K562 (cell line): ENCODE measurements at regions not wholly inside any gene's neighbourhood (a gene's known extent, or its start where the extent isn't known, plus 50 kb on each side); places are given as distances from the start of the nearest gene placed in this dataset.

Experiments
- ATAC-seq: fragments of 200-7000 bp; cut with Tn5 transposase; 3 replicates; pipeline ENCODE4 v1.9.1; 2020; ENCODE audit warnings: moderate library complexity
- BruUV-seq: library from RNA; stranded (reverse); fragments of 400-500 nt; replicated peaks from 2 replicates; lab custom pipeline; 2021; lab: Mats Ljungman, UMichigan
- CTCF ChIA-PET: fragments of 300-600 bp; formaldehyde crosslinking; extraction: SDS; loops from one replicate; lab custom pipeline; 2021; ENCODE audit warnings: low intra/inter-chr PET ratio; lab: Yijun Ruan, JAX
- POLR2A ChIA-PET: fragments of 300-600, 350-650 bp; sonication (Branson Sonifier 250); formaldehyde crosslinking; extraction: SDS; loops from one replicate; lab custom pipeline; 2021; ENCODE audit warnings: antibody characterized with exemption, inconsistent platforms; lab: Yijun Ruan, JAX
- DNase-seq, 4 experiments: peaks; one replicate each; pipeline versions ENCODE4 v3.0.0 to v3.0.0-alpha.2; 2011 to 2018; ENCODE audit warnings: low spot score in 3 of 4, mixed read lengths in 3 of 4; ENCODE audit errors: extremely low read depth in 1 of 4
- FAIRE-seq: peaks from 2 replicates; lab custom pipeline; 2011; peaks lifted over from hg19 to GRCh38; lab: Jason Lieb, UNC
- H2AFZ ChIP-seq: 2 replicates; pipeline ENCODE4 v1.6.0; 2011; ENCODE audit warnings: low read depth, low read length, control low read depth, inconsistent platforms
- H3K27ac ChIP-seq: fragments of 200-600 bp; 3 replicates; pipeline ENCODE4 v1.8.0; 2011; ENCODE audit warnings: low read depth, mild to moderate bottlenecking, control low read depth, inconsistent platforms, low read length, moderate library complexity, mixed read lengths; ENCODE audit errors: extremely low read depth
- H3K27me3 ChIP-seq, 2 experiments: fragments of 300-600 bp in 1 of 2; 2 replicates in 1 of 2; 3 replicates in 1 of 2; pipeline versions ENCODE4 v1.6.0 to v1.8.0; 2011; ENCODE audit warnings: inconsistent platforms in 2 of 2, low read length in 2 of 2, mild to moderate bottlenecking in 1 of 2, mixed read lengths in 1 of 2, moderate library complexity in 1 of 2; ENCODE audit not compliant: control insufficient read depth in 2 of 2, insufficient read depth in 2 of 2
- H3K36me3 ChIP-seq: fragments of 300-600 bp; 3 replicates; pipeline ENCODE4 v1.8.0; 2011; ENCODE audit warnings: mild to moderate bottlenecking, low read length, inconsistent platforms; ENCODE audit not compliant: control insufficient read depth, insufficient read depth
- H3K4me1 ChIP-seq, 2 experiments: fragments of 200-600 bp in 1 of 2; replicated peaks in 1 of 2; 2 replicates in 1 of 2; 3 replicates in 1 of 2; pipeline versions ENCODE4 v1.5.1 to v1.8.0; 2011; ENCODE audit warnings: inconsistent platforms in 2 of 2, low read length in 2 of 2, mild to moderate bottlenecking in 1 of 2, mixed read lengths in 1 of 2, moderate library complexity in 1 of 2; ENCODE audit not compliant: control insufficient read depth in 2 of 2, insufficient read depth in 2 of 2
- H3K4me2 ChIP-seq: 2 replicates; pipeline ENCODE4 v1.6.1; 2011; ENCODE audit warnings: low read length, control low read depth, inconsistent platforms, mixed read lengths; ENCODE audit not compliant: insufficient read depth
- H3K4me3 ChIP-seq: fragments of 200-600 bp; sonication (generic), shearing (Covaris generic); 2 replicates; pipeline ENCODE4 v1.5.1; 2016; ENCODE audit warnings: control low read depth, inconsistent platforms
- H3K79me2 ChIP-seq: fragments of 200-600 bp; 3 replicates; pipeline ENCODE4 v1.8.0; 2011; ENCODE audit warnings: low read length, inconsistent platforms; ENCODE audit not compliant: control insufficient read depth, insufficient read depth
- H3K9ac ChIP-seq, 2 experiments: 2 replicates each; pipeline versions ENCODE4 v1.6.0 to v1.6.1; 2011; ENCODE audit warnings: low read depth in 2 of 2, low read length in 2 of 2, control low read depth in 1 of 2, inconsistent platforms in 1 of 2, mild to moderate bottlenecking in 1 of 2, mixed read lengths in 1 of 2; ENCODE audit not compliant: insufficient read depth in 1 of 2
- H3K9me1 ChIP-seq: one replicate; pipeline ENCODE4 v1.6.0; 2011; ENCODE audit warnings: inconsistent platforms, mild to moderate bottlenecking, low read length, moderate library complexity; ENCODE audit not compliant: control insufficient read depth, insufficient read depth
- H3K9me3 ChIP-seq: replicated peaks from 2 replicates; pipeline ENCODE4 v1.5.1; 2011; ENCODE audit warnings: low read depth, low read length, inconsistent platforms; ENCODE audit not compliant: control insufficient read depth, insufficient read depth
- H4K20me1 ChIP-seq: replicated peaks from 2 replicates; pipeline ENCODE4 v1.6.1; 2011; ENCODE audit warnings: low read length, inconsistent platforms, mixed read lengths; ENCODE audit not compliant: control insufficient read depth, insufficient read depth
- BRF2 ChIP-seq: IDR thresholded peaks from 3 replicates; pipeline ENCODE4 v1.6.1; 2011; ENCODE audit warnings: borderline replicate concordance, mild to moderate bottlenecking; ENCODE audit not compliant: insufficient read length, insufficient read depth
- CCAR2 ChIP-seq: fragments of 200-400 bp; formaldehyde crosslinking; IDR thresholded peaks from 2 replicates; pipeline ENCODE4 v1.6.1; 2017; ENCODE audit warnings: mild to moderate bottlenecking, low read depth, low read length
- ETS2 ChIP-seq: IDR thresholded peaks from 2 replicates; pipeline ENCODE4 v1.6.1; 2016; ENCODE audit warnings: borderline replicate concordance, missing genetic modification characterization, mild to moderate bottlenecking, moderate library complexity, missing compliant biosample characterization; ENCODE audit not compliant: poor library complexity, severe bottlenecking
- HDAC2 ChIP-seq: fragments of 450-650 bp; IDR thresholded peaks from 2 replicates; pipeline ENCODE4 v1.6.1; 2016; ENCODE audit warnings: mild to moderate bottlenecking
- MED1 ChIP-seq: sonication (generic); formaldehyde crosslinking; IDR thresholded peaks from 2 replicates; pipeline ENCODE4 v1.8.1; 2023; ENCODE audit warnings: missing genetic modification reagents, borderline replicate concordance
- MIER1 ChIP-seq: fragments of 450-650 bp; IDR thresholded peaks from 2 replicates; pipeline ENCODE4 v1.6.1; 2016; ENCODE audit warnings: antibody characterized with exemption, mild to moderate bottlenecking, low read depth
- MTA2 ChIP-seq: fragments of 450-650 bp; IDR thresholded peaks from 2 replicates; pipeline ENCODE4 v1.6.1; 2016; ENCODE audit warnings: low read depth
- NFIC ChIP-seq: fragments of 450-650 bp; IDR thresholded peaks from 2 replicates; pipeline ENCODE4 v1.6.1; 2017; ENCODE audit warnings: mild to moderate bottlenecking, inconsistent platforms
- NFIX ChIP-seq: fragments of 250-450 bp; sonication (Bioruptor Pico); IDR thresholded peaks from 2 replicates; pipeline ENCODE4 v1.4.0; 2020; ENCODE audit warnings: low read depth, mild to moderate bottlenecking, moderate library complexity
- POU5F1 ChIP-seq: fragments of 150-350 bp; IDR thresholded peaks from 2 replicates; pipeline ENCODE4 v1.6.1; 2014; ENCODE audit warnings: borderline replicate concordance, low read length, low read depth, mild to moderate bottlenecking; ENCODE audit not compliant: partially characterized antibody
- SMARCA5 ChIP-seq: fragments of 450-650 bp; IDR thresholded peaks from 2 replicates; pipeline ENCODE4 v1.6.1; 2016
- ZNF507 ChIP-seq: conservative IDR thresholded peaks from 2 replicates; pipeline ENCODE4 v1.6.1; 2017; ENCODE audit warnings: missing genetic modification characterization, missing compliant biosample characterization
- ZNF668 ChIP-seq: fragments of 250-450 bp; sonication (Bioruptor Pico); IDR thresholded peaks from 2 replicates; pipeline ENCODE4 v1.8.0; 2022; ENCODE audit warnings: mild to moderate bottlenecking, inconsistent platforms
- WGBS: fragments of 100-300 bp; shearing (Covaris generic); methylation state at CpG from one replicate; pipeline ENCODE4 v1.1.6; 2016; ENCODE audit warnings: low coverage, mixed read lengths; ENCODE audit not compliant: insufficient coverage; ENCODE audit errors: missing lambda C conversion rate; 5-methylcytosine and 5-hydroxymethylcytosine counted together
- in situ Hi-C: fragments of 300-500 bp; cut with MboI; formaldehyde crosslinking; loops from 4 replicates; pipeline ENCODE4 v1.15.0; 2018; ENCODE audit warnings: inconsistent platforms, mixed read lengths
- intact Hi-C: fragments of 100-400 bp; cut with micrococcal nuclease; formaldehyde crosslinking; loops from 2 replicates; pipeline ENCODE4 v1.14.2; 2022
- TF ChIP-seq, protein P1 (sequence below): fragments of 250-450 bp; sonication (Bioruptor Pico); IDR thresholded peaks from 2 replicates; pipeline ENCODE4 v1.4.0; 2020; ENCODE audit warnings: mild to moderate bottlenecking, moderate library complexity

GRCh38 chr11:129271030-129271429 lies 78.9 kb upstream of the ARHGAP32 start:
- no peak overlapping the region for H2AFZ ChIP-seq
- H3K9me3 ChIP-seq: no peaks in the 10 kb centered on the region
- no peak overlapping the region for H3K4me2 ChIP-seq
- H3K27ac ChIP-seq: no peak overlapping the region
- POLR2A ChIA-PET: no interaction called here
- in situ Hi-C loops: no loop called here
- no peak overlapping the region for H3K9ac ChIP-seq
- FAIRE-seq (no peak), DNase-seq (no peak), ATAC-seq (no peak)
- 0 out of 2 replicates have a peak, but pooled peaks have one; percentile 23 for TF ChIP-seq NFIC
- peak; percentile 36; the same call in 1 of the 2 replicates for TF ChIP-seq NFIX
- no peak for TF ChIP-seq ZNF507 (tag)
- WGBS: 0% methylated on average over 8 of the region's 9 CpGs
- BruUV-seq: no TSS peak
- intact Hi-C loops: no loop called here
- no peaks in the 10 kb centered on the region for H3K9me1 ChIP-seq
- H3K79me2 ChIP-seq: no peaks in the 10 kb centered on the region
- no peaks in the 10 kb centered on the region for H3K27me3 ChIP-seq
- H3K4me3 ChIP-seq: no peak overlapping the region
- H3K36me3 ChIP-seq: no peaks in the 10 kb centered on the region
- H3K4me1 ChIP-seq: no peaks in the 10 kb centered on the region
- CTCF ChIA-PET: no interaction called here
- H4K20me1 ChIP-seq: no peaks in the 10 kb centered on the region

DNA sequence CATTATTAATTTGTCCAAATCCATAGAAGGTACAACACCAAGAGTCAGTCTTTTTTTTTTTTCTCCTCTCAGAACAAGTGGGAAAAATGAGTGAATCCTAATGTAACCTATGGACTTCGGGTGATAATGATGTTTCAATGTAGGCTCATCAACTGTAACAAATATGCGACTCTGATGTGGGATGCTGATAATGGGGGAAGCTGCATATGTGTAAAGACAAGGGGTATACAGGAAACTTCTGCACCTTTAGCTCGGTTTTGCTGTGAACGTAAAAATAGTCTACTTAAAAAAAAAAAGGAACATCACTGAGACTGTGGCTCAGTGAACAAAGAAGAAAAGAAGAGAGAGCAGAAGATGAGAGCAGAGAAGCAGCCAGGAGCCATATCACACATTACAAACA lies 78.3 kb upstream of the ARHGAP32 start:
- WGBS: 0% methylated on average over 4 of the region's 4 CpGs
- FAIRE-seq (no peak), DNase-seq (no peak), ATAC-seq (no peak)
- Histone ChIP-seq H3K9me1 (no peaks in the 10 kb centered on the region), H3K4me1 (no peaks in the 10 kb centered on the region), H3K4me3 (no peak overlapping the region), H3K36me3 (no peaks in the 10 kb centered on the region), H3K9me3 (no peaks in the 10 kb centered on the region), H3K27ac (no peak overlapping the region), H3K9ac (no peak overlapping the region), H3K79me2 (no peaks in the 10 kb centered on the region), H3K27me3 (no peaks in the 10 kb centered on the region), H4K20me1 (no peaks in the 10 kb centered on the region), H3K4me2 (no peak overlapping the region), H2AFZ (no peak overlapping the region)
- POLR2A ChIA-PET: no interaction called here
- in situ Hi-C loops (no loop called here), intact Hi-C loops (no loop called here)
- CTCF ChIA-PET: no interaction called here
- no TSS peak for BruUV-seq
- TF ChIP-seq HDAC2: no peak
- TF ChIP-seq SMARCA5: no peak
- TF ChIP-seq, protein P1, sequence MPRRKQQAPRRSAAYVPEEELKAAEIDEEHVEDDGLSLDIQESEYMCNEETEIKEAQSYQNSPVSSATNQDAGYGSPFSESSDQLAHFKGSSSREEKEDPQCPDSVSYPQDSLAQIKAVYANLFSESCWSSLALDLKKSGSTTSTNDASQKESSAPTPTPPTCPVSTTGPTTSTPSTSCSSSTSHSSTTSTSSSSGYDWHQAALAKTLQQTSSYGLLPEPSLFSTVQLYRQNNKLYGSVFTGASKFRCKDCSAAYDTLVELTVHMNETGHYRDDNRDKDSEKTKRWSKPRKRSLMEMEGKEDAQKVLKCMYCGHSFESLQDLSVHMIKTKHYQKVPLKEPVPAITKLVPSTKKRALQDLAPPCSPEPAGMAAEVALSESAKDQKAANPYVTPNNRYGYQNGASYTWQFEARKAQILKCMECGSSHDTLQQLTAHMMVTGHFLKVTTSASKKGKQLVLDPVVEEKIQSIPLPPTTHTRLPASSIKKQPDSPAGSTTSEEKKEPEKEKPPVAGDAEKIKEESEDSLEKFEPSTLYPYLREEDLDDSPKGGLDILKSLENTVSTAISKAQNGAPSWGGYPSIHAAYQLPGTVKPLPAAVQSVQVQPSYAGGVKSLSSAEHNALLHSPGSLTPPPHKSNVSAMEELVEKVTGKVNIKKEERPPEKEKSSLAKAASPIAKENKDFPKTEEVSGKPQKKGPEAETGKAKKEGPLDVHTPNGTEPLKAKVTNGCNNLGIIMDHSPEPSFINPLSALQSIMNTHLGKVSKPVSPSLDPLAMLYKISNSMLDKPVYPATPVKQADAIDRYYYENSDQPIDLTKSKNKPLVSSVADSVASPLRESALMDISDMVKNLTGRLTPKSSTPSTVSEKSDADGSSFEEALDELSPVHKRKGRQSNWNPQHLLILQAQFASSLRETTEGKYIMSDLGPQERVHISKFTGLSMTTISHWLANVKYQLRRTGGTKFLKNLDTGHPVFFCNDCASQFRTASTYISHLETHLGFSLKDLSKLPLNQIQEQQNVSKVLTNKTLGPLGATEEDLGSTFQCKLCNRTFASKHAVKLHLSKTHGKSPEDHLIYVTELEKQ: no peak
- no peak for TF ChIP-seq MTA2
- no peak for TF ChIP-seq POU5F1
- no peak for TF ChIP-seq ETS2 (tag)
- no peak for TF ChIP-seq ZNF668 (CRISPR knock-in tag)
- no peak for TF ChIP-seq CCAR2
- no peak for TF ChIP-seq MIER1
- no peak for TF ChIP-seq MED1
- TF ChIP-seq BRF2: no peak
